NT2/D1 (cell line): ENCODE measurements at regions not wholly inside any gene's neighbourhood (a gene's known extent, or its start where the extent isn't known, plus 50 kb on each side); places are given as distances from the start of the nearest gene placed in this dataset.

Experiments
- DNase-seq: peaks from one replicate; pipeline ENCODE4 v3.0.0-alpha.2; 2011; ENCODE audit warnings: low read depth, low spot score
- H3K27me3 ChIP-seq: 2 replicates; pipeline ENCODE4 v1.6.0; 2011; ENCODE audit warnings: mild to moderate bottlenecking; ENCODE audit not compliant: insufficient read length, insufficient read depth
- H3K36me3 ChIP-seq: 2 replicates; pipeline ENCODE4 v1.6.1; 2011; ENCODE audit warnings: mild to moderate bottlenecking, low read length, mixed read lengths; ENCODE audit not compliant: insufficient read depth, insufficient read length
- H3K4me1 ChIP-seq: 2 replicates; pipeline ENCODE4 v1.5.1; 2011; ENCODE audit not compliant: insufficient read depth, insufficient read length
- H3K4me3 ChIP-seq: 2 replicates; pipeline ENCODE4 v1.5.1; 2011; ENCODE audit warnings: low read depth; ENCODE audit not compliant: insufficient read length
- H3K9ac ChIP-seq: 2 replicates; pipeline ENCODE4 v1.6.0; 2011; ENCODE audit warnings: low read depth; ENCODE audit not compliant: insufficient read length
- H3K9me3 ChIP-seq: 2 replicates; pipeline ENCODE4 v1.5.1; 2011; ENCODE audit warnings: mild to moderate bottlenecking, low read length; ENCODE audit not compliant: insufficient read depth
- SUZ12 ChIP-seq: IDR thresholded peaks from 2 replicates; pipeline ENCODE4 v1.6.1; 2011; ENCODE audit not compliant: insufficient read length, insufficient read depth; ENCODE audit errors: extremely low read depth
- YY1 ChIP-seq: IDR thresholded peaks from 2 replicates; pipeline ENCODE4 v1.6.1; 2011; ENCODE audit not compliant: insufficient read length, insufficient read depth
- ZNF274 ChIP-seq: IDR thresholded peaks from 2 replicates; pipeline ENCODE4 v1.6.1; 2011; ENCODE audit warnings: mild to moderate bottlenecking, low read depth, low read length

DNA sequence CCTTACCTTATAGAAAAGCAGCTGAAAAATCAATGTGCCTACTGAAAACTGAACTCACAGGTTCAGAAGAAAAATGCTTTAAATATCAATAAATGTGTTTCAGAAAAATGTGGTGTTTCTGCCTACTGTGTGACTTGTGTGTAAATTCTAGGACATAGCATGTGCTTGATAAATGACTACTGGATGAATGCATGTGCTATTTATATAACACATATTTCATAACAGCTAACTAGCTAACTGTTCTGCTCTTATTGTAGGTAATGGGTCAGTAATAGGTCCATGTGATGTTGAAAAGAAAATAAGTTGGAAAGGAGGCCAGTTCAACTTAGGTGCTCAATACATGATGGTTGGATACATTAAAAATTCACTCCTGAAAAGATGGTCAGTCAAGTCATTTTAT, 993.0 kb upstream of the LCORL start:
- no peak for DNase-seq
- H3K27me3 ChIP-seq = no peaks in the 10 kb centered on the region
- peaks cover 5% of the 10 kb centered on the region for H3K4me1 ChIP-seq
- no peak overlapping the region for H3K9ac ChIP-seq
- no peak for TF ChIP-seq ZNF274
- TF ChIP-seq SUZ12 = no peak
- no peak for TF ChIP-seq YY1
- no peaks in the 10 kb centered on the region for H3K36me3 ChIP-seq
- H3K4me3 ChIP-seq = no peak overlapping the region
- no peaks in the 10 kb centered on the region; the same call in 1 of the 2 replicates for H3K9me3 ChIP-seq

DNA sequence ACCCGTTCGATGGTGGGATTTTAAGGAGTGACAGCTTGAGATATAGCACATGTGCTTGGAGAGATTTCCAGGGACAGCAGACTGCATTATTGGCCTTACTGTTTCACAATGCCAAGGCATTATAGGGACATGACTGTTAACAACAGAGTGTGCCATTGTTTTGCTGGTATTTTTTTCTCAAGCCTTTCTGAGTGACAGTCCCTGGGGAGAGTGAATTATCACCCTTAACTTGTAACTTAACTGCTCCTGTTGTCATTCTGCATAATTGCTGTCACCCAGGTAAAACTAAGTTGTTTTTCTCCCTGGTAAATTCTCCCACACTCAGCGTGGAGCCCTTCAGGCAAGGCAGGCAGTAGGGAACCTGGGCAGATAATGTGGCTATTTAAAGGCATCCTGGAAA, 989.2 kb upstream of the LCORL start:
- H3K9me3 ChIP-seq = peaks cover 5% of the 10 kb centered on the region; the same call in 1 of the 2 replicates
- peaks cover 5% of the 10 kb centered on the region for H3K4me1 ChIP-seq
- no peaks in the 10 kb centered on the region for H3K27me3 ChIP-seq
- TF ChIP-seq SUZ12 (no peak), ZNF274 (no peak), YY1 (no peak)
- no peaks in the 10 kb centered on the region for H3K36me3 ChIP-seq
- H3K9ac ChIP-seq = no peak overlapping the region
- no peak overlapping the region for H3K4me3 ChIP-seq
- peak; percentile 65 for DNase-seq

DNA sequence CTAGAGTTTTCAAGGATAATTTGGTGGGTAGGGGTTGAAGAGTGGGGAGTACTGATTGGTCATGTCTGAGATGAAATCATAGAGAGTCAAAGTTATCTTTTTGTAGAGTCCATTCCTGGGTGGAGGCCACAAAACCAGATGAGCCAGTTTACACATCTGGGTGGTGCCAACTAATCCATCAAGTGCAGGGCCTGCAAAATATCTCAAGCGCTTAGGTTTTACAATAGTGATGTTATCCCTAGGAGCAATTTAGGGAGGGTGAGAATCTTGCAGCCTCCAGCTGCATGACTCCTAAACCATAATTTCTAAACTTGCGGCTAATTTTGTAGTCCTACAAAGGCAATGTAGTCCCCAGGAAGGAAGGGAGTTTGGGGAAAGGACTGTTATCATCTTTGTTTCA, 988.3 kb upstream of the LCORL start:
- H3K36me3 ChIP-seq = no peaks in the 10 kb centered on the region
- no peak for TF ChIP-seq YY1
- no peak for TF ChIP-seq SUZ12
- no peak for TF ChIP-seq ZNF274
- no peak for DNase-seq
- peaks cover 5% of the 10 kb centered on the region; the same call in 1 of the 2 replicates for H3K9me3 ChIP-seq
- H3K9ac ChIP-seq = no peak overlapping the region
- peaks cover 5% of the 10 kb centered on the region for H3K4me1 ChIP-seq
- H3K27me3 ChIP-seq = no peaks in the 10 kb centered on the region
- H3K4me3 ChIP-seq = no peak overlapping the region

DNA sequence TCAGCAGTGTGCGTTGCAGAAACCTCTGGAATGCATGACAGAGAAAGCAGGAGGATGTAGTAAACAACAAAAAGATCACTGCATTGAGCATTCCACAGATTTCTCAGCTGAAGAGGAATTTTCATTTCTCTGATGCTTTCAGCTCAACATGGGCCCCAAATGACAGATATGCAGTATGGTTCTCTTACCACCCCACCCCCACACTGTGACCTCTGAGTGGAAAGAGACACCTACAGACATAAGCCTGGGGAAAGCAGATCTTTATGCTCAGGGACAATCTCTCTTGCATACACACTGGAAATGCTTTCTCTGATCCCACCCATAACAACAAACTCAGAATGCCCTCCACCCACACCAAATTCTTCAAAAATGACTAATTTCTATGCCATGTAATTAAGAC, 983.7 kb upstream of the LCORL start:
- Histone ChIP-seq H3K36me3 (no peaks in the 10 kb centered on the region), H3K9ac (no peak overlapping the region), H3K27me3 (no peaks in the 10 kb centered on the region), H3K9me3 (peaks cover 46% of the 10 kb centered on the region), H3K4me1 (no peaks in the 10 kb centered on the region), H3K4me3 (no peak overlapping the region)
- DNase-seq = no peak
- TF ChIP-seq YY1 (no peak), SUZ12 (no peak), ZNF274 (no peak)

DNA sequence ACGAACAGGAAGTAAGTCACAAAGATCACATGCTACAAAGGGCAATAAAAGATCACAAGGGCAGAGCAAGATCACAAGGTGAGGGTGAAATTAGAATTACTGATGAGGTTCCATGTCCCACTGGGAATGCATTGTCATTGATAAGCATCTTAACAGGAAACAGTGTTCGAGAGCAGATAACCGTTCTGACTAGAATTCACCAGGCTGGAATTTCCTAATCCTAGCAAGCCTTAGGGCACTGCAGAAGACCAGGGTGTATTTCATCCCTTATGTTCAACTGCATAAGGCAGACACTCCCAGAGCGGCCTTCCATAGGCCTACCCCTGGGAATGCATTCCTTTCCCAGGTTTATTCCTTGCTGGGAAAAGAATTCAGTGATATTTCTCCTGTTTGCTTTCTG, 980.6 kb upstream of the LCORL start:
- Histone ChIP-seq H3K9ac (no peak overlapping the region), H3K36me3 (no peaks in the 10 kb centered on the region), H3K4me1 (no peaks in the 10 kb centered on the region), H3K27me3 (no peaks in the 10 kb centered on the region), H3K4me3 (no peak overlapping the region), H3K9me3 (peaks cover 55% of the 10 kb centered on the region)
- DNase-seq = peak; percentile 43
- no peak for TF ChIP-seq YY1
- no peak for TF ChIP-seq SUZ12
- TF ChIP-seq ZNF274 = no peak

DNA sequence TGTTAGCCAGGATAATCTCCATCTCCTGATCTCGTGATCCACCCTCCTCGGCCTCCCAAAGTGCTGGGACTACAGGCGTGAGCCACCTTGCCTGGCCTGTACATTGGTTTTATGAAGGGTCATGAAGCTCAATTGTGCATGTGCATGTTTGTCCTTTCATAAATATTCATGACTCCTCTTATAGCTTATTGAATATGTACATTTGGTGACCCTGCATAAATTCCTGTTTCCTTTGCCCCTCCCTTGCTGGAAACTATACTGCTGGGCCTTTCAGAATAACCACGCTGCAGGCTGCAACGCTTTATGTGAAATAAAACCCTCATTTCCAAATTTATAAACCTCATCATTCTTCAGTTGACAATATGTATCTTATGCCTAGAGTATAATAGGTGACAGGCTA, 978.0 kb upstream of the LCORL start:
- peaks cover 63% of the 10 kb centered on the region for H3K9me3 ChIP-seq
- H3K4me1 ChIP-seq = no peaks in the 10 kb centered on the region
- TF ChIP-seq SUZ12 (no peak), ZNF274 (no peak), YY1 (no peak)
- no peak overlapping the region for H3K9ac ChIP-seq
- no peaks in the 10 kb centered on the region for H3K36me3 ChIP-seq
- DNase-seq = no peak
- no peaks in the 10 kb centered on the region for H3K27me3 ChIP-seq
- H3K4me3 ChIP-seq = no peak overlapping the region

DNA sequence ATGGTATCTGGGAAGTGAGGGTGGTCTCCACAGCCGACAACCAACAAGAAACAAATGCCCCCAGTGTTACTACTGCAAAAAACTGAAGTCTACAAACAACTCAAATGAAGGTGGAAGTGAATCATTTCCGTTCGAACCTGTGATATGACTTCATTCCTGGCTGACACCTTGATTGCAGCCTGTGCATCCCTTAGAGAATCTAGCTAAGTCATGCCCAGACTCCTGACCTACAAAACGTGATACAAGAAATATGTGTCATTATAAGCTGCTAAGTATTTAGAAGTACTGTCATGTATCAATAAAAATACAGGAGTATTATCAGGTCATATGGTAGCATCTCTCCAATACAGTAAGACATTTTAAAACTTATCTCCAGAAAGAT, 959.7 kb upstream of the LCORL start:
- Histone ChIP-seq H3K4me1 (no peaks in the 10 kb centered on the region), H3K27me3 (no peaks in the 10 kb centered on the region)

More for the DNA sequence above, 959.7 kb upstream of the LCORL start:
- H3K36me3 ChIP-seq = no peaks in the 10 kb centered on the region
- peaks cover 5% of the 10 kb centered on the region; the same call in 1 of the 2 replicates for H3K9me3 ChIP-seq
- no peak overlapping the region for H3K9ac ChIP-seq
- no peak for DNase-seq
- H3K4me3 ChIP-seq = no peak overlapping the region
- TF ChIP-seq SUZ12 (no peak), YY1 (no peak)
